SH-SY5Y (cell line): ENCODE measurements at regions not wholly inside any gene's neighbourhood (a gene's known extent, or its start where the extent isn't known, plus 50 kb on each side); places are given as distances from the start of the nearest gene placed in this dataset.
A peak's percentile ranks its signal among the peaks of the same experiment; 100 is the strongest.

ENCODE experiments used
- GATA2 ChIP-seq: IDR thresholded peaks from 2 replicates; pipeline ENCODE4 v1.6.1; 2011; ENCODE audit warnings: mild to moderate bottlenecking, low read depth, low read length
- GATA3 ChIP-seq: IDR thresholded peaks from 2 replicates; pipeline ENCODE4 v1.6.1; 2011; ENCODE audit warnings: low read depth, mild to moderate bottlenecking, low read length, moderate library complexity

GRCh38 chr7:68547799-68548198 lies 1050.5 kb upstream of the AUTS2 start:
- TF ChIP-seq GATA2 (no peak), GATA3 (no peak)

DNA sequence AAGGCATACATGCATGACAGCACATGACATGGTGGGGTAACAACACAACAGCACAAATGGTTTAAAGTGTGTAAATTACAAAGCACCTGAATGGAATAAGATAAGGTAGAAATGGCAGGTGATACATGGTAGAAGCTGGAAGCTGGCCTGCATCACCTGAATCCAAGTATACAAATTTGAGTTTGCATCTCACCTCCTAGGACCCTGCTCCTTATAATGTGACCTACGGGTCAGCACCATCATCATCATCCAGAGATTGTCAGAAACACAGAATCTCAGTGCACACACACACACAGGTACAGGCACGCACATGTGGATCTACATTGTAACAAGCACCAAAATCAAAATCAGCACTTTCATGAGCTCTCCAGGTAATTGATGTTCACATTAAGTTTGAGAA lies 1048.2 kb upstream of the AUTS2 start:
- TF ChIP-seq GATA3 (no peak), GATA2 (no peak)

- no peak for TF ChIP-seq GATA2
- TF ChIP-seq GATA3: no peak
These were observed 1047.6 kb upstream of the AUTS2 start for GRCh38 chr7:68550635-68551034.

DNA sequence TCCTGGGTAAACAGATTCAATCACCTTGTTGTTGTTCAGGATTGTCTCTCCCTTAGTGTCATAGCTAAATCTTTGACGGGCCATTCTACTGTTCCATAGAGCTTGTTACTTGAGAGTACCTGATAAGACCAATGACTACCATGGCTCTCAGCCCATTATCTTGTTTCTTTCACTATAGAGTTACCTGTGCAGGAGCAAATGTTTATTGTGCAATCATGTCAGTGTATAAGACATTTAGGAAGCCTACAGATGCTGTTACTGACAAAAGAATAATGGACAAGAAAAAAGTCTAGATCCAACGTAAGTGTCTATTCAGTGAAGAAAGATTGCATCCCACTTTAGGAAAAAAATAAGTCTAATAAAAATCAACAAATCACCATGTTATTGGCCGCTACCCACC lies 1041.7 kb upstream of the AUTS2 start:
- TF ChIP-seq GATA2: no peak
- no peak for TF ChIP-seq GATA3

GRCh38 chr7:68559518-68559917 lies 1038.8 kb upstream of the AUTS2 start:
- TF ChIP-seq GATA2: no peak
- TF ChIP-seq GATA3: peak; percentile 53

DNA sequence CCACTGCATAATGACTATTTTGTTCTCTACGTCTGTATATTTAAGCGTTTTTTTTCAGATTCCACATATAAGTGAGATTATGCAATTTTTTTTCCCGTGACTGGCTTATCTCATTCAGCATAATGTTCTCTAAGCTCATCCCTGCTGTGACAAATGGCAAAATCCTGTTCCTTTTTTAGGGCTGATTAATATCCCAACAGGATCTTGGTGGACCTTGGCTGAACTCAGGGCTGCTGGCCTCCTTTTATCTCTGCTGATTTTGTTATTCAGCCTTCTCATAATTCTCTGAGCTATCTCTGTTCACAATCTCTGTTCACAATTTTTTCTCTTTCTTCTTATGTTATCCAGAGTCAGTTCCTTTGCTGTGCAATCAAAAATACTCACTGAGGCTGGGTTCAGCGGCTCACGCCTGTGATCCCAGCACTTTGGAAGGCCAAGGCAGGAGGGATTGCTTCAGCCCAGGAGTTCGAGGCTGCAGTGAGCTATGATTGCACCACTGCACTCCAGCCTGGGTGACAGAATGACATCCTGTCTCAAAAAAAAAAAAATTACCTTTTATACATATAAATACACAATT lies 1035.9 kb upstream of the AUTS2 start:
- TF ChIP-seq GATA3 (peak; percentile 30; the same call in 1 of the 2 replicates), GATA2 (peak; percentile 76)

GRCh38 chr7:68564306-68565135 lies 1033.8 kb upstream of the AUTS2 start:
- TF ChIP-seq GATA3 (no peak), GATA2 (no peak)

DNA sequence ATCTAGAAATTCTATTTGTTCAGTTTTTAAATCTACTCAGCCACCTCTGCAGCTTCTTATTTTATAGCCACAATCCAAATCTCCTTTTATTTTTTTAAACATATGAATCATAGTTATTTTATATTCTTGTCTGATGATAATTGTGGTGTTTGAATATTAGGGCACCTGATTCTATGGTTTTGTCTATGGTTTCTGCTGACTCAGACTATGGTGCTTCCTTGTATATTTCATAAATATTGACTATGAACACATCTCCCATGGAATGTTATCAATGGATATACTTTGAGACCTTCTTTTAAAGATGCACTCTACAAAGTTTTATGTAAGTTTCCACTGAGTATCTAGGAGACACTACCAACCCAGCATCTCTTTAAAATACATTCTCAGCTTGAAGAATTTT lies 1027.0 kb upstream of the AUTS2 start:
- no peak for TF ChIP-seq GATA2
- TF ChIP-seq GATA3: no peak

DNA sequence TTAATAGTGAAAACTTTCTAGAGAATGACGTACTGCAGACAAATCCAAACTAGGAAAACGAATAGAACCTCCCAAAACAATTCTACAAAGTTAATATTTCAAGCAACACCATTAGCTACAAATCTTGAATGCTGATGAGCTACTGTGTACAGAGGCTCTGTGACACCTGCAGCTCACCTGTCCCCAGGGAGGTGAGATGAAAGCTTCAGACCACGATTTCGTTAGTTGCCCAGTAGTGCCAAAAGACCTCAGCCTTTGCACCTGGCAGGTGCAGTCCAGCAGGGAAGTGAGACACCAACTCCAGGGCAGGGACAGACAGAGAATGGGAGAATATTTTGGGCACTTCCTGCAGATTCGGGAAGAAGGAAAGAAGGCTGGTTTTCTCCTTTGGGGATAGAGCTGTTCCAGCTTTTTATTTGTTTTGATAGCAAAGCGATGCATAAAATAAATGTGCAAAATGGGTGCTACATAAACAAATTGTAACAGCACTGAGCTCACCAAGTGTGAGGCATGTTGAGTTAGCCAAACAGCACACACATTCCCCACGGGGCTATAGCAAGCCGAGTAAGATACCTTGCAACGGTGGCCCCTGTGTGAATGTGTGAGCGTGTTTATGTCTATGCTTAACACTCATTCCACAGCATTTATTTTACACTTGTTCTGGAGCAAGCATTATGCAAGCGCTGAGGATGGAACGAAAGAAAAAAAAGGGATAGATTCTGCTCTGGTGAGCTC lies 1024.8 kb upstream of the AUTS2 start:
- TF ChIP-seq GATA2 (no peak), GATA3 (no peak)

GRCh38 chr7:68576366-68576765 lies 1021.9 kb upstream of the AUTS2 start:
- TF ChIP-seq GATA3 (no peak), GATA2 (no peak)

DNA sequence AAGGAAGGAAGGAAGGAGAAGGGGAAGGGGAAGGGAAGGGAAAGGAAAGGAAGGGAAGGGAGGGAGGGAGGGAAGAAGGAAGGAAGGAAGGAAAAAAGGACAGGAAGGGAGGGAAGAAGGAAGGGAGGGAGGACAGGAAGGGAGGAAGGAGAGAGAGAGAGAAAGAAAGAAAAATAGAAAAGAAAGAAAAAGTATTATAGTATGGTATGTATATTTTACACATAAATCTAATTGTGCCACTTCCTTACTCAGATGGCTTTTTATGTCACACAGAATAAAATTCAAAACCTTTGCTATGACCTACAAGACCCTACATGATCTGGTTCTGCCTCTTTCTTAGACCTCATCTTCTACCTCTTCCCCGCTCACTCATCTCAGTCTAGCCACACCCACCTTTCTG lies 1016.9 kb upstream of the AUTS2 start:
- TF ChIP-seq GATA2 (no peak), GATA3 (no peak)

DNA sequence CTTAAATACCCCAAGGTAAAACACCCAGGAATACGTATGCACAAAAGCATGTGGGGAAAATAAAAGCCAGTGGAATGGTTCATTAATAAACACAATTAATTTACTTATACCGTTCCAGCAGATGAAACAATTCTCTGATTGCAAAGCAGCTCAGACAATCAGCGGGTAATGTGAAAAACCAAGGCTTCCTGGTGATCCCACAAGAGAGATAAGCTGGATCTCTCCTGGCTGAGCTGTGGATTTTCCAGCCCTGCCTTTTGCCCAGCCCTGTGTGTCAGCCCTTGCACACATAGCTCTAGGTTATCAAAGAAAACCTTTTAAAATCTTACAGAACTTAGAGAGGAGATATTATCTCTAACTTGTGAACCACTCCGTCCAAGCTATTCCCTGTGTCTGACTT lies 1010.7 kb upstream of the AUTS2 start:
- TF ChIP-seq GATA2: peak; percentile 80
- no peak for TF ChIP-seq GATA3

DNA sequence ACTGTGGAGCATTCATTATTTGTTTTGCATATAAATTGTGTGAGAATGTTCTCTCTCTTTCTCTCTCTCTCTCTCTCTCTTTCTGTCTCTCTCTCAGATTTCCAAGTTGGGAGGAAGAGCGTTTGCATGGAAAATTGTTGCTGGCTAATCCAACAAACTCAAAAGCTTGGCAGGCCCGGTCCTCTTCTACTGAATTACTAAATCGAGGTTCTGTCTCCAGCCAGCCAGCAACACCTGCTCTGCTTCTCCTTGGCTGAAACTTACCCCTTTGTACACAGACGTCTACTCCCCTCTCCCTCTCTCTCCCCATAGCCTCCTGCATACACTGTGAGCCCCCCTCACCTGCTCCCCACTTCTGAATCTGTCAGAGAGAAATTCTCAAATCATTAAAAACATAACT lies 996.4 kb upstream of the AUTS2 start:
- TF ChIP-seq GATA2: no peak
- TF ChIP-seq GATA3: no peak

- no peak for TF ChIP-seq GATA2
- no peak for TF ChIP-seq GATA3
These were observed 993.7 kb upstream of the AUTS2 start for GRCh38 chr7:68604541-68604940.
